ENCODE measurements at regions not wholly inside any gene's neighbourhood (a gene's known extent, or its start where the extent isn't known, plus 50 kb on each side); places are given as distances from the start of the nearest gene placed in this dataset.

DNA sequence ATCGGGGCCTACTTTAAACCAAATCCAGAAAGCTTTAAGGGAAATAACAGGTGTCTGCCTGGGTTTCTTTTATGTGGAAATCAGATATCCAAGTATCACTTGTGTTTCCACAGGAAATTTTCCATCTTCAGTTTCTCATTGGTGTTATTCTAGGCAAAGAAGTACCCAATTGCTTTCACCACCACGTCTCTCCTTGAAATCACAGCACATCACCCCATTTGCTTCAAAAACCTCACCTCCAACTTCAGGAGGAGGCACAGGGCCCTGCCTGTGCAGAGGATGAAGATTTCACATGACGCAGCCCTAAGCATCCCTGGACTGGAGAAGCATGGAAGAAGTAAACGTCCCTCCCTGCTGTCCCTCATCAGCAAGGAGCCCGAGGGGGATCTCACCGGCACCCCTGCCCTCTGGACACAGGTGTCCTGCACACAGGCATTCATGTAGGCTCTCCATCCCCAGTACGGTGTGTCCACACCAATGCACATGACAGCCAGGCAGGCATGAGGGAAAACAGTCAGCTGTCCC is 182.3 kb downstream of the TBXT start:
- no peak for DNase-seq

GRCh38 chr6:165984729-165985275 is 182.8 kb downstream of the TBXT start:
- DNase-seq, result no peak

GRCh38 chr6:165983112-165984072 is 184.3 kb downstream of the TBXT start:
- DNase-seq, result no peak

GRCh38 chr6:165978476-165978875 is 189.2 kb downstream of the TBXT start:
- no peak for DNase-seq

DNA sequence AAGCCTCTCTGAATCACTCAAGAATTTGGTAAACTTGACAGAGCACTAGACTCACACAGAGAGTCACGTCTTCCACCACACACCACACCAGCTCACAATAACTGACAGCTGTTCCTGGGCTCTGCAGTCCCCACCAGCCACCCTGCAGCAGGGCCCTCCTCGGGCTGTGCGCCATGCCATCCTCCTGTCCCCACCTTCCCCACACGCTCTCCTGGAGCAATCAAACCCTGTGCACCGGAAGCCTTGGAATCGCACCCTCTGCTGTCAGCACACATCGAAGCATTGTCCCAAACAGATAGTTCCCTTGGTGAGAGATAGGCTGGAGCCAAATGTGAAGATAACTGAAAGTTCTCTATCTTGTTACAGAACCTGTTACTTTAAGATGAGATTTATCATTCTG is 191.0 kb downstream of the TBXT start:
- DNase-seq, result no peak

- no peak for DNase-seq
Measured at GRCh38 chr6:165974817-165975216, 192.8 kb downstream of the TBXT start.

- DNase-seq, result no peak
Measured at GRCh38 chr6:165973473-165973872, 194.2 kb downstream of the TBXT start.

GRCh38 chr6:165972139-165972802 is 195.4 kb downstream of the TBXT start:
- DNase-seq, result no peak

DNA sequence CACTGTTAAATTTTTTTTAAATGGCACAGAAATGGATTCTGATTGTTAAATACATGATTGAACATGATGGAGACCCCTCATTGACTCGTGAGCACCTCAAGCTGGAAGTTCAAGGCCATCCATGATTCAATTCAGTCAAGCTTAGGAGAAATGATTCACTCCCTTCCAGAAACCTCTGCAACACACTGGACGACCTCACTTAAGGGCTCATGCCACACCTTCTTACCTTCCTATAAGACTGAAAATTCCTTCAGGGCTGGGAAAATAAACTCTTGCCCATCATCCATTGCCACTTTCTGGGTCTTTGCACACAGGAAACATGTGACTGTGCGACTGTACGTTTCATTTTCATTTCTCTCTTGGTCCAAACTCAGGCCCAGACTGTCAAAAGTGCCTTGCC is 196.4 kb downstream of the TBXT start:
- no peak for DNase-seq

GRCh38 chr6:165970001-165970400 is 197.7 kb downstream of the TBXT start:
- no peak for DNase-seq

DNA sequence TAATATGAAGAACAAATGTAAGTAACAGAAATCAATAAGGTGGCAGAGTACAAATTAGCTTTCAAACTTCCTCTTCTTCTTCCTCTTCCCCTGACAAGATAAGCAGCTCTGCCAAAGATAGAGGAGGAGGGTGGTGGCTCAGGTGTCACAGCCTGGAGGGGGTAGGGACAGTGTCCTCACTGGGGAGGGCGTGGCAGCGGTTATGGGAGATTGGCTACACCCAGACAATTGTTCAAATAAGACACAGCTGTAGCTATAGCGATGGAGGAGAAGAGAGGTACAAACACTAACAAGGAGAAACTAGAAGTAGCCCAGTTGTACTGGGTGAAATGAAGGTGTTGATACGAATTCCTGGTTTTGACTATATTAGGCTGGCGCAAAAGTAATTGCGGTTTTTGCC is 198.5 kb downstream of the TBXT start:
- DNase-seq, result no peak

- DNase-seq, result no peak
Measured at GRCh38 chr6:165968408-165968807, 199.2 kb downstream of the TBXT start.

DNA sequence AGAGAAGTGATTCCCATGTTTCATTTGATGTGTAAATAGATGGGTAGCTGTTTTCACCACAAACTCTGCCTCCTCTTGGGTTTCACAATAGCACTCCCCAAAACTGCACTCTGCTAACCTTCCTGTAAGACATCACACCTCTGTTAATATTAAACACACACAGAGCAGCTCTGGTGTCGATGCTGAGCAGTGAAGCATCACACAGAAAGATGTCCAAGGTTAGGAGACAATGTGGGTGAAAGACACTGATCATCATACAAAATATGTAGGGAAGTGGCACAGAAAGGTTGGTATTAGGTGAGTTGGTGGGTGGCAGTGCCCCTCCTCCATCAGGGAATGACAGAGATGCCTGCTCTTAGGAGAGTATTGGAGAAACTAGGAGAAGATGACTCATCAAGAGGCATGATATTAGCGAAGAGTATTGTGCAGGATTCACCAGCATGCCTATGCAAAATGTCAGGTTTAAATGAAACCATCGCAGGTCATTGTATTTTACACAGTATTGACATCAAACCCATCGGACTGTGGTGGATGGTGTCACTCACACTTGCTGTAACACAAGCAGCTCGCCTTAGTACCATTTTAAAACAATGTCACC is 199.7 kb downstream of the TBXT start:
- no peak for DNase-seq

DNA sequence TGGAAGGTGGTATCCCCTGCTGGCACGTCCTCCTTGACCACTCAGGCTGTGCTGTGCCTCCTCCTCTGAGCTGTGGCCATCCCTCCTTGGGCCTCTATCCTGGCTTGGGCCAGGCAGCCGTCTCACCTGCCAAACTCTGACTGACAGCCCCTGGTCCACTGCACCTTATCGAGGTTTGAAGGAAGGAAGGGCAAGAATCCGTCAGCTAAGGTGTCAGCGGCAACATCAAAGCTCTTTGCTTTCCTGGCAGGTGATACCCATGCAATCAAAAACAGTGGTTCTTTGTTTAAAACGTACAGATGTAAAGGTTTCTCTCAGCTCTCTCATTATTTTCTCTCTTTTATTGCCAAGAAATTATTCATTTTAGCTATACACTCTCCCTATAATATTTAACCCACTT is 203.9 kb downstream of the TBXT start:
- no peak for DNase-seq

GRCh38 chr6:165962366-165962765 is 205.3 kb downstream of the TBXT start:
- DNase-seq, result no peak

DNA sequence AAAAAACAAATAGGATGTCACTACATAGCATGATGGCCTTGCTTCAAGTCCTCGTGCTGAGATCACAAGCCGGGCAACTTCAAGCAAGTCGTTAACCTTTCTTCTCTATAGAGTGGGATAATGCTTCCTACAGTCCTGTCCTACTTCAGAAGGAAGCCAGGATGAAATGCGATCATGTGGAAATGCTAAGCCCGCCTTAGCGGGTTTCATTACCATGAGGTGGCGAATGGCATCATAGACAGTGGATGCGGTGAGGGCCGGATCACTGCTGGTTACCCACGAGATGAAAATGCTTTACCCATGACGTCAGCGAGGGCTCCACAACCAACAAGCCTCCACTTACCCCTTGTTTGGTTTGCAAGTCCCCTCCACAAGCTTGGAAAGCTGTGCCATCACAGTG is 206.4 kb downstream of the TBXT start:
- no peak for DNase-seq

DNA sequence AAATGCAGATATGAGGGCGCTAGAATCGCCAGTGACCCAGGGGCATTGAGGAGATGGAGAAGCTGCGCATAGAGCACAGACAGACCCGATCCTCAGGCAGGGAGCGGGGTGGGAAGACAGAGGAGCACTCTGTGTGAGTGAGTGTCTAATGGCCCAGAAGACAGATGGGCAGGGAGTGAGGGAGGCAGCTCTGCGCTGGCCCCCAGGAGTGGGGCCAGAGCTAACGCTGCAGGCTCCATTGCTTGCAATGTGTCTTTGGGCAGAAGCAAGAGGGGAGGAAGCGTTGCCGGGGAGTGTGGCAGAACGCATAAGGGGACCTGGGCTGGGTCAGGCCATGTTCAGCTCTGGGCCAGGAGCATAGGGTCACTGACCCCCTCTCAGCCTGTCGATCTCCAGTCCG is 207.0 kb downstream of the TBXT start:
- no peak for DNase-seq

DNA sequence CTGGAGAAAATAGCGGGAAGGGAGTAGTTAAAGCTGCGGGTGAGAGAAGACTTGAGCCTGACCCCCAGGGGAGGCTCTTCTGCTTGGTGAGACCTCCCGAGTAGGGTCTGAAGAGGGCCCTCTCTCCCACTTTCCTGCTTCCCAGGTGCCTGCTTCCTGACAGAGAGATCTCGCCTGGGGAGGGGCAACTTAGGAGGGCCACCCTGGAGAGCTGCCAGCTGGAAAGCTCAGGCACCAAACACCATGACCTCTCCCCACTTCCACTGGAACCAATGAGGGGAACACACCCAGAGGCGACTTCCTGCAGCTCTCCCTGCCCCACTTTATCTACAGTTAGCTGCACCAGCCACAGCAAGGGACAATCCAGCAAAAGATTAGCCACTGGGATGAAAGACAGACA is 208.0 kb downstream of the TBXT start:
- DNase-seq, result no peak

DNA sequence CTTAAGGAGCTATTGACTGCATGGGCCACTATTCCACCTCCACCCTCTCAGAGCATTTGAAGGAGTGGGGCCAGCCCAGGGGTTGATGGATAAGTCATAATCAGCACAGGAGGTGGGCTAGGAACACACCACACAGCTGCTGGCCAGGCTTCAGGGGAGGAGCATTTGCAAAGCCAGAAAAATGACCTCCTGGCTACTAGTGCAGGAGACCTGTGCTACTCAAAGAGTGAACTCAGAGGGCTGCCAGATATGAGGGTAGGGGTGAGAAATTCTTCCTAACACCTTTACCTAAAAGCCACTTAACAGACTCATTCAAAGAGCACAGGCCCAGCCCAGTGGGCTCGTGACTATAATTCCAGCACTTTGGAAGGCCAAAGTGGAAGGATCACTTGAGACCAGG is 210.8 kb downstream of the TBXT start:
- DNase-seq, result no peak

GRCh38 chr6:165952514-165952913 is 215.1 kb downstream of the TBXT start:
- DNase-seq, result no peak

- DNase-seq, result no peak
Measured at GRCh38 chr6:165950316-165950715, 217.3 kb downstream of the TBXT start.

- DNase-seq, result no peak
Measured at GRCh38 chr6:165949324-165949723, 218.3 kb downstream of the TBXT start.

GRCh38 chr6:165944002-165944466 is 223.6 kb downstream of the TBXT start:
- no peak for DNase-seq

Measured in Kasumi-1 (cell line).